ENCODE measurements at regions not wholly inside any gene's neighbourhood (a gene's known extent, or its start where the extent isn't known, plus 50 kb on each side); places are given as distances from the start of the nearest gene placed in this dataset.
"Not testable (repeated sequence)": the region's sequence is repeated elsewhere in the genome, so short reads cannot be mapped to it uniquely, and the experiment has no call there.

DNA sequence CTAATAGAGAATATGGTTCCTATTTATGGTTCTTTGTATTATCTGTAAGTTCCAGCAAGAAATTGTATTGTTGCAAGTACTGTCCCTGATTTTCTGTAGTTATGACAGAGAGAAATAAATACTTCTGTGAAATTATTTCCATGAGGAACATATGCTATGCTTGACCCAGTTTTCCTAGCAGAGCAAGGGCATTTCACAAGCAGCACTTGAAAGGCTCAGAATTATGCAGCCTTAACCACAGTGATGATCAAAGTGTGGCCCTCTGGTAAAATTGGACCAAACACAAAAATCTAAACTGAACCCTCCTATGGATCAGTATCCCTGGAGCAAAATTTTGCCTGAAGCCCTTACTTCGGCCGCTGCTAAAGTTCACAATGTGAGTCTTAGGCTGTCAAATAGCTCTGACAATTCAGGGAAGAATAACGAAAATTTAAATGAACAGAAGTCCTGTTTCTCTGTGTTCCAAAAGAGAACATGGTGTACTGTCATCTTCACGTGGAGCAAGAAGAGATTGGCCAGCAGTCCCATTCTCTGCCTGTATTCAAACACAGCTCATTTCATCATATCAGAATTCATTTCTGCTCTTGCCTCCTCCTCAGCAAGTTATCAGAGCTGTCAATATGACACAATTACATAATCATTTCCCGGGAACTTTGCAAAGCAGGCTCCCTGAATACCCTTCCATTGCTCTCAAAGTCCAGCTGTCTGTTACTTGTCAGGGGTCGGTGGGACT is 471.9 kb downstream of the RPS29 start:
- no peak for DNase-seq (ENCODE audit: low spot score)

GRCh38 chr14:49106741-49107667 is 479.2 kb downstream of the RPS29 start:
- no peak for DNase-seq (ENCODE audit: low spot score)

DNA sequence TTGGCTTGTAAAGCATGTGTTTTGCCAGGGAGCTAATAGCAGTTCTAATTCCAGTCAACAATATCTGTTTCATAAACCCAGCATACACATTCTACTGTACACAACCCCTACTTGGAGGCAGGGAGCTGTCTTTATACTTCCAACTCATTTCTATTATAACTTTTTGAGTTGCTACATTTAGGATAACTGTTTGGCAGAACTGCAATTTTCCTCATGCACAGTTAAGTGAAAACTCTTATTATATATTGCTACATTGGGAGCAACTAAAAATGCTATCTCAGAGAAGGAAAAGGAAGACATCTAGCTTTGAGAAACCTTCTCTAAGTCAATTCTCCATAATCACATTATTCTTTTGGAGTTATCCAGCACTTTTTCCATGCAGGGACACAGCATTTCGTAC is 480.2 kb downstream of the RPS29 start:
- no peak for DNase-seq (ENCODE audit: low spot score)

DNA sequence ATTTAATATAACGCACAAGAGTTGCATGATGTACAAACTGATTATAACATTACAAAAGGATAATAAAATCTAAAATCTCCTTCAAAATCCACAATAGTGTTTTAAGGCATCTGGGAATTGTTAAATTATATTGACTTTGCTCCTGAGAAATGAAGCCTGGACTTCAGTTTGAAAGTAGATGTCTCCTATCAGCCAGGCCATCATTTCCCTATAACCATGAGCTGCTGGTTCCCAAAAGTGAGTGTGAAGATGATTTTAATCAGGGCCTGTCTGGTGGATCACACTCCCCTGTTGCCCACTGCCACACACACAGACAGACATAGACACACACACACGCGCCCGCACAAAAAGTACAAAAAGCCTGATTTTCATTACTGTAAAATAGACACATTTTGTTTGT is 480.7 kb downstream of the RPS29 start:
- DNase-seq (ENCODE audit: low spot score): peak; percentile 78

DNA sequence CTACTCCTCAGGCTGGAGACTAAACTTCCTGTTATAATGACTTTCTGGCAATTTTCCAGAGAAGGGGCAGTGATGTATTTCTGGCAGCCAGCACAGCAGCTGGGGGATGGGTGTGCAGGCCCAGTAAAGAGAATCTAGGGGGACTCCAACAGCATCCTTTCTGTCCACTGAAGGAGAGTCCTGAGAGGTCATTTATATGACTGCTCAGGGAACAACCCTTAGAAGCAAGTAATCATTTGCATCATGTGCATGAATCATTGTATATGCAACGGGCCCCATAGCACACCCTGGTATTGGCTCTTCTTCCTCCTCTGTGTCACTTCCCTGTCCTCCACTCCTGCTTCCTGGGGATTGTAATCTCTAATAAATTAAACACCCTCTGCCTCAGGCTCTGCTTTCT is 493.8 kb downstream of the RPS29 start:
- DNase-seq (ENCODE audit: low spot score): no peak

- DNase-seq (ENCODE audit: low spot score): no peak
Measured at GRCh38 chr14:49089107-49089506, 497.1 kb downstream of the RPS29 start.

- not testable (repeated sequence) for DNase-seq (ENCODE audit: low spot score)
Measured at GRCh38 chr14:49073292-49073691, 512.9 kb downstream of the RPS29 start.

GRCh38 chr14:49058511-49058910 is 527.7 kb downstream of the RPS29 start:
- no peak for DNase-seq (ENCODE audit: low spot score)

DNA sequence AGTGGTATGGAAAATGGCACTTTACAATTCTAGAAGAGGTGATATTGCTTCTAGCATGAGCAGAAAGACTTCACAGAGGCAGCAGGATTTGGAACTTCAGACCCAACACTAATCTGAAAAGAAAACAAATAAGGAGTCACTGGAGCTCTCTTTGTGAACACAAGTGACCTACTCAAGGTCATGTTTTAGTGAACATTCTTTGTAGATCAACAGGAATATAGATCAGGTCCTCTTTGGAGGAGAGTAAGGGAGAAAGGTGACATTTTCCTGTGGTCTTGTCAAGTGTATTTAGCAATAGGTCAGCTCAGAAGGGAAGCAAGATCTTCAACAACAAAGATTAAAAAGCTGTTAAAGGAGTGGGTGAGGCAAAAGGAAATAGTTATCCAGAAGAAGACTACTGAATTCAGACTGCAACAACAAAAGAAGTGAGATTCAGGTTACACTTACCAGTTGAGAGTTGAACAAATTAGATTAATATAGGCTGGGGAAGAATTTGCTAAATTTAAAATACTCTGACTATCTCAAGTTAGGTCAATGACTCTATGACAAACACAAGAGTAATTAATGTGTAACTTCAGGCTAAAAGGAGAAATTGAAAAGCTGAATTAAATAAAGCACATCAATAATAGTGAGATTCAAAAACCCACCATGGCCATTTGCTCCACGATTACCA is 528.2 kb downstream of the RPS29 start:
- no peak for DNase-seq (ENCODE audit: low spot score)

DNA sequence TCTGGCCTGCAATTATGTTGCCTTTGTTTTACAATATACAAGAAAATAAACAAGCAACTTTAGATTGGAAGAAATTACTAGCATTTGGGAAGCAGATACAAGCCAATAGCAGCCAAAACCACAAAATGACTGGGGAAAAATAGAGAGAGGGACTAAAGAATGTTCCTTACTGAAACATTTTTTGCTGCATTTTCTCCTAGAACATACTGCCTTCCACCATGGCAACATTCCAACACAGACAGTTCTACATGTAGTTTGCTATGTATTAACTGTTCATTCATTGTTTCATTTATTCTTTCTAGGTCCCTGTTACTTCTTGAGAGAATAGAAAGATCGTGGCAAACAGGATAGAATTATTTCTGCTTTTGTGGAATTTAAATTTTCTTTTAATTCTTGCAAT is 530.2 kb downstream of the RPS29 start:
- DNase-seq (ENCODE audit: low spot score): no peak

DNA sequence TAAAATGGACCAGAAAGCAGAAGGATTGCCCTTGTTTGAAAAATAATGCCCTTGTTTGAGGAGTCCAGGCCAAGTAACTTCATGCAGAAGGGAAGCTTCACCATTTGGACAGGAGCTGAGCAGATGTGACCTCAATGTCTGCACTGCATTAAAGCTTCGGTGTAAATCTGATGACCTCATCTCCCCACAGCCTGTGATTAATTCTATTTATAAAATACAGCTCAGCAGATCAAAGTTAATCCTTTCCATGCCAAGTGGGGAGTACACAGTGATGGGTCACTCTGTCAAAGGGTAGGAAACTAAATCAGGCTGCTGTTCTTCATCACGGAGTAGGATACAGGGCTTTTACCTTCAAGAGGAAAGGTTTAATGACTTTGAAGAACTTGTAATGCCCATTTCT is 533.7 kb downstream of the RPS29 start:
- DNase-seq (ENCODE audit: low spot score): no peak

GRCh38 chr14:49051328-49052060 is 534.7 kb downstream of the RPS29 start:
- DNase-seq (ENCODE audit: low spot score): no peak

GRCh38 chr14:49050822-49051221 is 535.4 kb downstream of the RPS29 start:
- no peak for DNase-seq (ENCODE audit: low spot score)

DNA sequence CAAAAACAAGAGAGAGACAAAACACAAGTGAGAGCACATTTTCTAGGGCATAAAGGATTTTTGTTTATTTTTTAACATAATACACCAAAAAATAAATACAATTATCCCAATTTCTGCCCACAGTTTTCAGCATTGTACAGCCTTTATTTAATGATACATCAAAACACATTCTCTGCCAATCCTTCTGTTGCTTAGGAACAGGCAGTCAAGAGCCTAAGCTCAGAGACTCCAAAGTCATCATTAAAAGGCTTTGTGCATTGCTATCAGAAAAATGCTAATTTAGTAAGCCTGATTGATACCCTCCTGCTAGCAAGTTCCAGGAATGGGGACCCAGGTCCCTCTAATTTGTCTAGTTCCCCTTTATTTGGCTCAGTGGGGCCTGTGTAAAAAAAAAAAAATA is 536.5 kb downstream of the RPS29 start:
- no peak for DNase-seq (ENCODE audit: low spot score)

GRCh38 chr14:49044981-49045380 is 541.2 kb downstream of the RPS29 start:
- DNase-seq (ENCODE audit: low spot score): no peak

DNA sequence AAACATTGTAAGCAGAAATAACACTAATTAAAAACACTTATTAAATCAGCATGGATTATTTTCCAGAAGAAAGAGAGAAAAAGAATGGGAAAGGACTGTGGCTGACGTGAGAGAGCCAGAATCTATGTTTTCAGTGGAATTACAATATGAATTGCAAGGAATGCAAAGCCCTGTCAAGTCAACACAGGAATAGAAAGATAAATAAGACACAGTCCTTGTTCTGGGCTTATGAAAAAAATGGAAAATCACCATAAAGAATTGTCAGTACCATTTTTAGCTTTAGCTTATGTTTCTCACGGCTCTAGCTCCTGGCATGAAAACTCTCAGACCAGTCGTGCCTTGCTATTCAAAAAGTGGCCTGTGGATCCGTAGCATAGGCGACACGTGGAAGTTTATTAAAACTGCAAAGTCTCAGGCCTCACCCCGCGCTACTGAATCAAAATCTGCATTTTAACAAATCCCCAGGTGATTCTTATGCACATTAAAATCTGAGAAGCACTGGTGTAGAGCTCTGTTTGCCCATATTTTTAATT is 549.1 kb downstream of the RPS29 start:
- no peak for DNase-seq (ENCODE audit: low spot score)

GRCh38 chr14:49036266-49036665 is 549.9 kb downstream of the RPS29 start:
- DNase-seq (ENCODE audit: low spot score): no peak

- DNase-seq (ENCODE audit: low spot score): no peak
Measured at GRCh38 chr14:49033131-49033530, 553.0 kb downstream of the RPS29 start.

GRCh38 chr14:49031710-49032109 is 554.5 kb downstream of the RPS29 start:
- DNase-seq (ENCODE audit: low spot score): not testable (repeated sequence)

GRCh38 chr14:49019467-49020115 is 566.6 kb downstream of the RPS29 start:
- DNase-seq (ENCODE audit: low spot score): no peak

GRCh38 chr14:49017447-49017846 is 568.7 kb downstream of the RPS29 start:
- DNase-seq (ENCODE audit: low spot score): no peak
